Activated CD4-positive, alpha-beta T cell treated with anti-CD3 and anti-CD28 coated beads for 48 hours (primary cell): ENCODE measurements at regions not wholly inside any gene's neighbourhood (a gene's known extent, or its start where the extent isn't known, plus 50 kb on each side); places are given as distances from the start of the nearest gene placed in this dataset.
A peak's percentile ranks its signal among the peaks of the same experiment; 100 is the strongest.
"Not testable (repeated sequence)": the region's sequence is repeated elsewhere in the genome, so short reads cannot be mapped to it uniquely, and the experiment has no call there.

Experiments
- DNase-seq: peaks from one replicate; pipeline ENCODE4 v3.0.0-alpha.2; 2020

DNA sequence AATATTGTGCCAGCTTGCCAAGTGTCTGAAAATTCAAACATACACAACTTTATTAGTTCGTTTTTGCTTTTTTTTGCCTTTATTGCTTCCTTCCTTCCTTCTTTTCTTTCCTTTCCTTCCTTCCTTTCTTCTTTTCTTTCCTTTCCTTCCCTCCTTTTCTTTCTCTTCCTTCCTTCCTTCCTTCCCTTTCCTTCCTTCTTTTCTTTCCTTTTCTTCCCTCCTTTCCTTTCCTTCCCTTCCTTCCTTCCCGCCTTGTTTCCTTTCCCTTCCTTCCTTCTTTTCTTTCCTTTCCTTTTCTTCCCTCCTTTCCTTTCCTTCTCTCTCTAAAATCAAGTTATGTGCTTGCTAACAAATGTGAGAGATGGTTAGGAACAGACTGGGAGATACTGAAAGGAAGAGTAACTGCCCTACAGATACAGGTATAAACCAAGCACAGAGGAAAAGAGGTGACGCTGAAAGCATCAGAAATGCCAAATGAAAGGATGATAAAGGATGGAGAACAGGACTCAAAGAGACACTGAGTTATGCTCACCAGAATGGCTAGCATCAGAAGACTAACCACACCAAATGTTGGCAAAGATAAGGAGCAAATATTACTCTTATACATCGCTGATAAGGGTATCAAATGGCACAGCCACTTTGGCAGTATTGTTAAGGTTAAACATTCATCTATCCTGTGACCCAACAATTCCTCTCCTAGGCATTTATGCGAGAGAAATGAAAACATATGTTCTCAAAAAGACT, 151.6 kb downstream of the MREG start:
- no peak for DNase-seq

DNA sequence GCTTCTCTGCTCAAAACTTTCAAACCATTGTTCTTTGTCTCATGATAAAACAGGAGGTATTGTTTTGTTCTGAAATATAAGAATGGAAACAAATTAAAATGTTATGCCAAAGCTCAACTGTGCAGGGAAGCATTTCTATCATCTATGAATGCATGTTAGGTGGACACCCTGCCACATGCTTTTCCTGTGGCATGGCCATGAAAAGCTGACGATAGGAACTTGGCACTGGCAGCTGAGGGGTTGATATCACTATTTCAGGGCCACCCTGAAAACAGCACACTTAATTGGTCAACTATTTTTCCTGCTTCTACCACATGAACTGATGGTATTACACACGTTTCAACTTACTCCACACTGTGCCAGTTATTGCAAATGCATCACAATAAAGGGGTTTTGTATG, 157.3 kb downstream of the MREG start:
- no peak for DNase-seq

DNA sequence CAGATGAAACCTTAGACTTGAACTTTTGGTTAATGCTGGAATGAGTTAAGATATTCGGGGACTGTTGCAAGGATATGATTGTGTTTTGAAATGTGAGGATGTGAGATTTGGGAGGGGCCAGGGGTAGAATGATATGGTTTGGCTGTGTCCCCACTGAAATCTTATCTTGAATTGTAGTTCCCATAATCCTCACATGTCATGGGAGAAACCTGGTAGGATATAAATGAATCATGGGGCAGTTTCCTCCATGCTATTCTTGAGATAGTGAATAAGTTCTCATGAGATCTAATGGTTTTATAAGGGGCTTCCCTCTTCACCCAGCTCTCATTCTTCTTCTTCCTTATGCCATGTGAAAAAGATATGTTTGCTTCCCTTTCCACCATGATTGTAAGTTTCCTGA, 158.0 kb downstream of the MREG start:
- not testable (repeated sequence) for DNase-seq

DNA sequence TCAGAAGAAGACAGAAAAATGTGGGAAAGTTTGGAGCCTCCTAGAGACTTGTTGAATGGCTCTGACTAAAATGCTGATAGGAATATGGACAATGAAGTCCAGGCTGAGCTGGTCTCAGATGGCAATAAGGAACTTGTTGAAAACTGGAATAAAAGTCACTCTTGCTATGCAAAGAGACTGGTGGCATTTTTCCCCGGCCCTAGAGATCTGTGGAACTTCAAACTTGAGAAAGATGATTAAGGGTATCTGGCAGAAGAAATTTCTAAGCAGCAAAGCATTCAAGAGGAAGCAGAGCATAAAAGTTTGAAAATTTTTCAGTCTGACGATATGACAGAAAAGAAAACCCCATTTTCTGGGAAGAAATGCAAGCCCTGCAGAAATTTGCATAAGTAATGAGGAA, 159.3 kb downstream of the MREG start:
- DNase-seq = no peak

DNA sequence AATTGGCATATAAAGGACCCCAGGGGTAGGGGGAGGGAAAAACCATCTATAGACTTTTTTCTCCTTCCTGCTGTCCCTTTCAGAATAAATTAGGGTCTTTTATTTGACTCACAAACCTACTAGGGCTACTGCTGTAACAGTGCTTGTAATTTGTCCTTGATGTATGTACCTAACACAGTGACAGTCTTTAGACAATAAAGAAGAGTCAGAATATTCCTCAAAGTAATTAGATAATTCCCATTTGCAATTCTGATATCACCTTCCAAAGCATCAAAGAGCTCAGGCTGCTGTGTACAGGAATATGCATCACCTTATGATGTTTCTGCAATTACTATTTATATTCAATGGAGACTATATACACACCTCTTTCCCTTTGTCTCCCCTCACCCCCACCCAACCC, 161.7 kb downstream of the MREG start:
- DNase-seq = no peak

DNA sequence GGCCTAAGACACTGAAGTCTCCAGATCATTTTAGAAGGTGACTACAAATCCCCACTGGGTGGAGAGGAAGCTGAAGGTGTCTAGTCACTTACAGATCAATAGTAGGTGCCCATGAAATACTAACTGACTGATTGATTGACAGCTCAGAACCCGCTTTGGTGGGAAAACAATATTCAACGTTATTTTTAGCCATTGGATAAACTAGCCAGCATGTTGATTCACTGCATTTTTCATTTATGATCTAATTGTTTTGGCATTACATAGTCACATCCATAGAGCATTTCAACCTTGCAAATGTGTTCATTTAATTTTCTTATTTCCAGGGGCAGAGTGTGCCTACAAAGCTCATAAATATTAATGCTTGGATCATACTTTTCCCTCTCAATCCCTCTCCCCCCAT, 162.3 kb downstream of the MREG start:
- DNase-seq = no peak

DNA sequence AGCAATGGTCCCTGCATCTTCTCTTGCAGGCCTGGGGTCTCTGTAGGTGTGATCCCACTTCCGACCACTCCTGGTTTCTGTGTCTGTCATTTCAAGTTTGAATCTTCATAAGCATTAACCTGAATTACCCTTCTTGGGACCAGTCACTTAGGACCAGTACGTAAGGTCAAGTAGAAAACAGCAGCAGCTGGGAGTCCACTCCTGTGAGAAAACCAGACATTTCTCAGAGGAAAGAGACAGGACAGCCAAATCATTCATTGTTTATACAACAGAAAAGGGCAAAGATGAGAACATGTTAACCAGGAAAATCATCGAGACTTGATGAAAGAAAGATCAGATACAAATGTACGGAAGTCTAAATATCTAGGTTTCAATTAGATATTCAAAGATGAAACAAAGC, 163.0 kb downstream of the MREG start:
- DNase-seq = no peak

DNA sequence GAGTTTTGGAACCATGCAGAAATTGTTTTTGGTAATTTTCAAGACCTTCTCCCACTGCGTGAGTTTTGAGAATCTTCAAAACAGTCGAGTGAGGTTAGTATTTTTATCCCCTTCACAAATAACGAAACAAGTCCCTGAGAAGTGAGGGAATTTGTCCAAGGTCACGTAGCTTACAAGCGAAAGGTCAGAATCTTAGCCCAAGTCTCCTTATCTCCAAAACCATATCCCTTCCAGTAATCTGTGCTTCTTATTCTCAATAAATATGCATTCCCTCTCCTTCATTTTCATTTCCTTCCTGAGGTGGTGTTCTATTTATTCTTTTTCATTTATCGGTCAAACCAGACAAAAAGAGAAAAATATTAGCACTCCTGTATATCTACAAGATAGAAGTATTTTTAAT, 163.6 kb downstream of the MREG start:
- no peak for DNase-seq

DNA sequence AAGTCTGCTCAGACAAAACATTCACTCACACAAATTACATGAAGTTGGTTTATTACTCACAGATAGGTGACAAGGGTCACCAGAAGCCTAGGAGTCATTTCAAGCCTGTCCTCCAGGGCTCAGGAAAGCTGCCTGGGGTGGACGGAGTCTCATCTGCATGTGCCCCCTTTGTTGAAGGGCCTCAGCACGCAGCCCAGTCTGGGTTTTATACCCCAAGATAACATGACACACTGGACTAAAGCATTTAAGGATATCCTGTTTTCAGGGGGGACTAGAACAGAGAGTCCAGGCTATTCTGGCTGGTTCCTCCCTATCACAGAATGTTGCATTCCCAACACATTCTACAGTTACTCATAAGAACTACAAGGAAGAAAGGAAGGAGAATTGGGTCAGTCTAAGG, 164.7 kb downstream of the MREG start:
- DNase-seq = no peak

DNA sequence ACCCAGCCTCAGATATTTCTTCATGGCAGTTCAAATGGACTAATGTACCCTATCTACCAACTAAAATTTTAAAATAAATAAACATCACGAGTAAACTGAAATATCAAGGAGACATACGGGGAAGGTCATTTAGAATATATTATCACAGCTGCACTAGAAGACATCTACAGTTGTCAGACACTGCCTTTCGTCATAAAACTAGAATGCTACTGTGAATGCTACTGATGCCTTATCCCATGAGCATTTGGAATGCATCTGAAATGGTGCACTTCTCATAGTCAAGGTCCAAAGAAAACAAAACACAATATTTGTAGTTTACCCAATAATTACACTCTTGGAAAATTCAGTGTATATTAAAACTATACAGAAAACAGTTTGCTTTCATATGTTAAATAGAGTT, 165.2 kb downstream of the MREG start:
- no peak for DNase-seq

DNA sequence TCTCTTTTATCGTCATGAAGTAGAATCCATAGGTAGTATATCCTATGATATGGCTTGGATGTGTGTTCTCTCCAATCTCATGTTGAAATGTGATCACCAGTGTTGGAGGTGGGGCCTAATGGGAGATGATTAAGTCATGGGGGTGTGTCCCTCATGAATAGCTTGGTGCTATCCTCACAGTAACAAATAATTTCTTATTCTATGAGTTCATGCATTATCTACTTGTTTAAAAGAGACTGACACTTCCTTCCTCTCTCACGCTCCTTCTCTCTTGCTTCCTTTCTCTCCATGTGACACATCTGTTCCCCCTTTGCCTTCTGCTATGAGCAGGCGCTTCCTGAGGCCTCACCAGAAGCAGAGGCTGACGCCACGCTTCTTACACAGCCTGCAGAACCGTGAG, 165.6 kb downstream of the MREG start:
- no peak for DNase-seq

DNA sequence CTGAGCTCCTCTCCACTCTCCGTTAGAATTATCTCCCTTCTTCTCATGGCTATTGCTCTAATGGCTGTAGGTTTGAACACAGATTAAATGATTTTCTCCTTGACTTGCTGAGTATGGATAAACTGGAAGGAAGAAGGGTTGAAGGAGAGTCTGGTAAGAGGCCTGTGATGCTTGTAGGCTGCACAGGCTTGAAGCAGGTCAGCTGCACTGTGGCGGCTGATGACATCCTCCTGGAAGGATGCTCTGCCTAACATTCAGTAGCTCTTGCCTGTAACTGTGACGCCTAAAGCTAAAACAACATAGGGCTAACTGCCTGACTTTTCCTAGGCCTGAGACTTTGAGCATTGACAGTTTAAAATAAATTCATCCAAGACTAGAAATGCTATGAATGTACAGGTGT, 166.3 kb downstream of the MREG start:
- DNase-seq = no peak

DNA sequence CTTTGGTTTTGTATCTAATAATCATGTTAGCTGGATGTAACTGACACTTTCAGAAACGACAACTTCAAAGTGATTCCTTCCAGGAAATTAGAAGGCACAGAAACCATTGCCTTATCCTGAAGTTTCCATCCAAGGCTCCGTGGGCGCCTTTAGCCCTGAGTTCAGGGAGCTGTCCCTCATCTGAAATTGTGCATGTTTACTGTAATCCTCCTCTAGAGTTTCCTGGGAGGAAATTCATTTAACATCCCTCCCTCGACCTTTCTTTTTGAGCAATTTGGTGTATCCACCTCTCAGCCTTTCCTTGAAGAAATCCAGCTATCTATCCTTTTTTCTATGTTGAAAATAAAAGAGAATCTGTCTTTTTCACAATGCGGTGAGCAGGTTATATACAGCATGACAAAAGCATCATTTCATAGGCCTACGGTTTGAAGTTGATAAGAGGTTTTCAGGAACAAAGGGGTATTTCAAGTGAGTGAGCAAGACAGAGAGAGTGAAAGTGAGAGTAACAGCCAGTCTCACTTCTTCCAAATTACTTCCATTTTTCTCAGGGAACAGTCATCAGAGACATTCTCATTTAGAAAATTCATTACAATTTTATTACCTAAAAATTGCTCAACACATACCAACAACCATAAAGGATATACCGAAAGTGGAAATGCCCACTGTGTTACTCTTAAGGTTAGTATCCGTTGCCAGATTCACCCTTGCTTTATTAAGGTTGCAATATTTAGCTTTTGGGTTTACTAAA, 167.3 kb downstream of the MREG start:
- no peak for DNase-seq

DNA sequence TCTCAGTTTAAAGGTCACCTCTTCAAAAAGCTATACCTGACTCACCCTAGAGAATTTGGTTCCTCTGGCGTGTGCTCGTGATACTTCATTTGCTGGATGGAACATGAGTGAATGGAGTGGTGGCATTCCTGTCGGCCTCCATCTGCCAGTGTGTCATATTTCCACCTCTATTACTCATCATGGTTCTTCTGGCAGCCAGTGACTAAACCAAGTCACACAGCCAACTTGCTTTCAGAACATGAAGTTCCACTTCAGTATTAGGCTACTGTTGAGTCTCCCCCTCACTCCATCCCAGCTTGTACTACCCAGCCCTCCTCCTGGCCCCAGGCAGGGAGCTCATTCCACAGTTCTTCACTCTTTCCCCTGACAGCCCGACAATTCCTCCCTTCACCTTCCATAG, 169.8 kb downstream of the MREG start:
- peak; percentile 23 for DNase-seq

DNA sequence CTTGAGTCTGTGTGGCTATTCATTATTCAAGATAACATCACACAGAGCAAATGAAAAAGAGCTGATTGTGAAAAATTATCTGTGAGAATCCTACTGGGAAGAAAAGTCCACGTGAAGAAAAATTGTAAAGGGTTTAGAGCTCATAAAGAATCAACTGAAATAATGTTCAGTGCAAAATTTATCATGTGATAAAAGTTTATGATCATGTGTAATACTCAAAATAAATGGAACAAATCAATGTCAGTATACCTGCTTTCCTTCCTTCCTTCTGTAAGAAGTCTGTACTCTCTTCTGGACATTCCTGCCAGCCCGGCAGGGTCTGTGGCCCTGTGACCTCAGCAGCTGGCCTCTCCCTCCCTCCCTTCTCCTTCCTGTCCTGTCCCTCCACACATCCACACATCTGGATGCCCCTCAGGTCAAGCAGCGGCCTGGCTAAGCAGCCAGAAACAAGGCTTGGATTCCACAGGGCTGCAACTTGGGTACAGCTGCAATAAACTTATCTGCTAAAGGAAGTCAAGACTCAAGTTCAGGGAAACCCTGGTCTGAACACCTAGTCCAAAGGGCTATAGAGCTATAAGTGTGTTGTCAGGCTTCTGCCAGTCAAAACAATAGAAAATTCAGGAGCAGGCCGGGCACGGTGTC, 172.1 kb downstream of the MREG start:
- DNase-seq = no peak

DNA sequence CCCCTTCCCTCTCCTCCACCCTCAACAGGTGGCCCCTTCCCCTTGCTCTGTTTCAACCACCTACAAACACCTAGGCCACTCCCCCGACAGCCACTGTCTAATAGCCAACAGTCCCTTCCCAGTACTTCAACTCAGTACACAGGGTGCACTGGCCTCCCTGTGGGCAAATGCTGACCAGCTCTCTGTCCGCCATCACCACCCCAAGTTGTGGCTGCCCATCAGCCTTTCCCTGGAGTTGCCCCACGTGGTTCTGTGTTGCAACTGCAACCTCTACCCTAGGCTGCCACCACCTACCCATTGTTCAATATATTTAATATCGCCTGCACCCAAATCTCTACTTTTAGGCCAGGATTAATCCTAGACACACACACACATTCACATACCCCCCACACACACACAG, 173.5 kb downstream of the MREG start:
- DNase-seq = no peak

DNA sequence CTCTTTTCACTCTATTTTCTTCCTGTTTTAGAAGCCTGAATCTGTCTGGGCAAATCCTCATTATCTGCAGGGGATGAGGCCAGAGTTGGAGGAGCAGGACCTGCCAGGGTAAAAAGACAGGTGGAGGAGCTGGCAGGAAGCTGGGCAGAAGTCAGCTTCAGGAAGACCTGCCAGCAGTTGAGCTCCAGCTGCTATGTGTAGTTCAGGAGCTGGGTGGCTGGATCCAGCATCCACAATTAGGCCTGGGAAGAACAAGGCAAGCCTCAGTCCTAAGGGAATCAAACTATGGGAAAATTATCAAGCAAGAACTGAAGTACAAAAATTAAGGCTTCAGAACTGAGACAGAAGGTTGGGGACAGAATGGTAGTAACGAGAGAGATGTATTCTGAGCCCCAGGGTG, 174.0 kb downstream of the MREG start:
- DNase-seq = no peak

DNA sequence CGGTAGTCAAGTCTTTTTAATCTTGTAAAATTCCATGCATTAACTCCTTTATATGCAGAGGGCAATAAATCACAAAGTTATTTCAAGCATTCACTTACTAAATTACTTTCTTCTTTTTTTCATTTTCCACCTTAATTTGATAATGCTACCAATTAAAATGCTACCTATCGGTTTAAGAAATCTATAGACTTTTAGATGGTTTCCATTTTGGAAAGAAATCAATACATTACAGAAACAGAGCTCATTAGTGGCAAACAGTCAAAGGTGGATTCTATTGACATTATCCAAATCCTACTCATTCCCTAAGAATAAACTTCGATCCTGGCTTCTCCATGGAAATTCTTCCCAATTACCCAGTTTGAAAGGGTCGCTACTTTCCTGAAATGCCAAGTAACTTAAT, 176.5 kb downstream of the MREG start:
- DNase-seq = no peak

DNA sequence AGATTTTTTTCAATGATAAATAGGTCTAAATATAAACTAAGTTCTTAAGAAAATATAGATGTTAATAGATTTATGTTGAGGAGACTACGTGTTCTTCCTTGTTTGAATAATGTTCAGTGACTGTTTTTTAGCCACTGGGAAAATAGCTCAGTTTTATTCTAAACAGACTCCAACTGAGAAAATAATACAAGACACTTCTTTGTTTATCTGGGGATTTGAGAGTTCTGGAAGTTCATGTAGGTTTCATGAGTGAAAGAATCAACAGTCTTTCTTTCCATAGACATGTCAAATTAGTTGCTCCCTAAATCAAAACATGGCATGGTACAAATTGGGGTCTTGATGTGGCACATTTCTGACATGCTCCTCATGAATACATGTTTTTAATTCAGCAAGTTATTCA, 177.7 kb downstream of the MREG start:
- DNase-seq = no peak

DNA sequence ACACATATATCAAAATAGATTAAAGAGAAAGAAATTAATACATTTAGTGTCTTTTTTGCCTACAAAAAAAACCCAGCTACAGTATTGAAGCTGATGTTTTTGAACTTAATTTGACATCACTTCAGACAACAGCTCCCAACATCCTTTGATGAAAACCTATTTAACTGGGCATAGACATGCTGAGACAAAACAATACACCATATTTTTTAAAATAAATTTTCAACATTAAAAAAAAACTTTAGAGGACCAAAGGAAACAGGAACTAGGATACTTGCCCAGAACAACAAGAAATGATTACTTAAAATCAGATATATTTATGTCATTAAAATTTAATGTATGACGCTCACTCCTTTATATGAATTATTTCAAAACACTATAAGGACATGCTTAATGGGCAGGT, 178.1 kb downstream of the MREG start:
- DNase-seq = no peak

DNA sequence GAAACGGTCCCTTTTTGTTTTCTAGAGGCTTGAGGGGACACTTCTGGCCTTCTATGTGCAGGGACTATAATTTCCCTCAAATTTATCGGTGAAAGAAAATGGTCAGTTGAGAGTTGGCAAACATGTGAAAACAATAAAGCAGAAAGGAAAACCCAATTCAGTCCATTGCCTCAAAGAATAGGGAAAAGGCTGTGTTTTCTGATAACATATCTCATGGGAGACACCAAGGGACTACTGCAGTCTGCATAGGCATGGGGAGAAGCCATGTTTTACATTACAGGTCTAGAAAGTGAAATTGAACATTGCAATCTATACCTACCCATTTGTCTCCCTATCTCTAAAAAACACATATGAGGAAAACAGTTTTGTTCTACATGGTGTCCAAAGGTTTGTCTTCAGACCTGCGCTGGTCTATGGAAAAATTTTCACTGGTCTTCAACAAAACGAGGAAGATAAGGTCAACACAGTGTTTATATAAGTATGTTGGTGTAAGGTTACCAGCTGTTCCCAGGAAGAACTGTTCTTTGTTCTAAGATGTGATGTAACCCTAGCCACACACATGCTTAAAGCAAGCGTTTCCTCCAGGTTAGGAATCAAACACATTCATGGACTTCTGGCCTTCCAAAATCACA, 179.7 kb downstream of the MREG start:
- no peak for DNase-seq

DNA sequence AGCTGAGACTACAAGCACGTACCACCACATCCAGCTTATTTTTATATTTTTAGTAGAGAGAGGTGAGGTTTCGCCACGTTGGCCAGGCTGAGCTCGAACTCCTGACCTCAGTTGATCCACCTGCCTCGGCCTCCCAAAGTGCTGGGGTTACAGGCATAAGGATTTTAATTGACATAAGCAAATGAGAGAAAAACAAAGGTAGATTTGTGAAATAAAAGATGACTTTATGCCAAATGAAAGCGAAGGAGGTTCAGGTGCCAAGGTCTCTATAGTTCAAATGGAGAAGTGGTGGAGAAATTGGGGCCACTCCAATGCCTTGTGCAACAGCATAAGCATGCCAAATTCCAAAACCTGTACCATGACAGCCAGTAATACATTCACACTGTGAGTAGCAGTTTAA, 180.6 kb downstream of the MREG start:
- DNase-seq = no peak

DNA sequence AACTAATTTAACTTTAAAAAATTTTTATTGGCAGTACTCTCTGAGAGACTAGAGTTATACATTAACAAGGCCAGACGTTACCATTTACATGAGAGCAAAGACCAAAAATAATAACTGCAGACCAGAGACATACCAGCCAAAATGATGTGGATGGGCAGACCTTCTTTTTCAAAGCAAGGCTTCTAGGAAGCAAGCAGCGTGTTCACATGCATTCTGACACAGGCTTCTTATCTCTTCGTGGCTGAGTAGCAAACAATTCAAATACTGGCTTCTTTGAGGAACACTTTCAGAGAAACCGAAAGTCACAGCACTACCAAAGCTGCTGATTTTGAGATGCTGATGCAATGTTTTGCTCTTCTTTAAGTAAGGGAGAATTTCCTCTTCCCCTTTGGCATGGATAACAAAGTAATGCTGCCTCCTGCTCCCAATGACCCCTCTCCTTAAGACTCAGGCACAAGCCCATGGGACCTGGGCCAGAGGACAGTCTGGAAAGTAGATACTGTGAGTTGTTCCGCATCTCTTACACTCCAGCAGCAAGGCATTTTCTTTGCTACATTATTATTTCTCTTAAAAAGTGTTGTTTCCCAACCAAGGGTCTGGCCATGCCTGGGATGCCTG, 181.9 kb downstream of the MREG start:
- no peak for DNase-seq
